Testis (tissue), 2 donors: ENCODE measurements at regions not wholly inside any gene's neighbourhood (a gene's known extent, or its start where the extent isn't known, plus 50 kb on each side); places are given as distances from the start of the nearest gene placed in this dataset.

Experiments used
- POLR2A ChIP-seq: fragments of 450-650 bp; IDR thresholded peaks from one replicate; pipeline ENCODE4 v1.6.1; 2017; ENCODE audit warnings: antibody characterized with exemption, mild to moderate bottlenecking, moderate library complexity
- TF ChIP-seq, protein P1 (sequence below), 3 experiments: fragments of 450-650 bp in 2 of 3; fragments of 200-600 bp in 1 of 3; sonication (generic) in 1 of 3; IDR thresholded peaks; one replicate each; pipeline ENCODE4 v1.5.1; 2016 to 2019; ENCODE audit warnings: antibody characterized with exemption in 3 of 3, mild to moderate bottlenecking in 2 of 3, moderate library complexity in 1 of 3

GRCh38 chr6:7047966-7048365 is 59.8 kb upstream of the RREB1 start:
- TF ChIP-seq, protein P1, sequence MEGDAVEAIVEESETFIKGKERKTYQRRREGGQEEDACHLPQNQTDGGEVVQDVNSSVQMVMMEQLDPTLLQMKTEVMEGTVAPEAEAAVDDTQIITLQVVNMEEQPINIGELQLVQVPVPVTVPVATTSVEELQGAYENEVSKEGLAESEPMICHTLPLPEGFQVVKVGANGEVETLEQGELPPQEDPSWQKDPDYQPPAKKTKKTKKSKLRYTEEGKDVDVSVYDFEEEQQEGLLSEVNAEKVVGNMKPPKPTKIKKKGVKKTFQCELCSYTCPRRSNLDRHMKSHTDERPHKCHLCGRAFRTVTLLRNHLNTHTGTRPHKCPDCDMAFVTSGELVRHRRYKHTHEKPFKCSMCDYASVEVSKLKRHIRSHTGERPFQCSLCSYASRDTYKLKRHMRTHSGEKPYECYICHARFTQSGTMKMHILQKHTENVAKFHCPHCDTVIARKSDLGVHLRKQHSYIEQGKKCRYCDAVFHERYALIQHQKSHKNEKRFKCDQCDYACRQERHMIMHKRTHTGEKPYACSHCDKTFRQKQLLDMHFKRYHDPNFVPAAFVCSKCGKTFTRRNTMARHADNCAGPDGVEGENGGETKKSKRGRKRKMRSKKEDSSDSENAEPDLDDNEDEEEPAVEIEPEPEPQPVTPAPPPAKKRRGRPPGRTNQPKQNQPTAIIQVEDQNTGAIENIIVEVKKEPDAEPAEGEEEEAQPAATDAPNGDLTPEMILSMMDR (IDR thresholded peaks at IDR 0.05) = no peak
- no peak for TF ChIP-seq POLR2A
